Stimulated activated CD4-positive, alpha-beta T cell treated with anti-CD3 and anti-CD28 coated beads, Interleukin-4, amount 100 ng/mL, for 24 hours (primary cell): ENCODE measurements at regions not wholly inside any gene's neighbourhood (a gene's known extent, or its start where the extent isn't known, plus 50 kb on each side); places are given as distances from the start of the nearest gene placed in this dataset.
"Not testable (repeated sequence)": the region's sequence is repeated elsewhere in the genome, so short reads cannot be mapped to it uniquely, and the experiment has no call there.

Experiments used
- DNase-seq: peaks from one replicate; pipeline ENCODE4 v3.0.0-alpha.2; 2020

GRCh38 chr21:35482933-35483662 is 434.0 kb upstream of the RUNX1 start:
- DNase-seq = no peak

DNA sequence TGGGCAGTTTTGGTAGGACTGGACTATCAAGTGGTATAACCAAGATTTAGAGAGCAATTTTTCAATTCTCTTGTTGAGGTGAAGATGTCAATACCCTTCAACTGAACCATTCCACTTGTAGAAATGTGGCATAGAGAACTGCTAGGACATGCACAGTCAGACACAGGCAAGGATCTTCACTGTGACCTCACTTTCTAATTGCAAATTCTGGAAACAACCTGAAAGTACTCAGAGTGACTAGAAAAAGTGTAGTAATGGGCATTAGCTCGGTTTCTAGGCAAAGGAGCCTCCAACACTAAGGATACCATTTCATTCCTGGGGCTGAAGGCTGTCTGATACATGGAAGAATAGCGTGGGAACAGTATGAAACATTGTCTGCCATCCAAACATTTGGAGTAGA is 433.0 kb upstream of the RUNX1 start:
- DNase-seq = no peak

DNA sequence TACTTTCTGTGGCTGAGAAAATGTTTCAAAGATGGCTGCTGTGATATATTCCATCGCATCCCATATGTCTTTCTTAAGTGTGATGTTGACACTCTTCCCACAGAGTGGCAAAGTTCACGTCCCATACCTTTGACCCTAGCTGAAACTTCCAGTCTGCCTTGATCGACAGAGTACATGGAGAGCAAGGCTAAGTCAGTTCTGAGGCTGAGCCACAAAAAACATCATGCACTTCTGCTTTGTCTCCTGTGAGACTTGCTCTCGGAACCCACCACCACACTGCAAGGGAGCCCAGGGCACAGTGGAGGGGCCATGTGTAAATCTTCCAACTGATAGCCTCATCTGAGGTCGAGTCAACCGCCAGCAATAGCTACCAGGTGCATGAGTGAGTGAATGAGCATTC is 431.9 kb upstream of the RUNX1 start:
- DNase-seq = no peak

GRCh38 chr21:35479529-35479928 is 430.4 kb upstream of the RUNX1 start:
- DNase-seq = no peak

GRCh38 chr21:35479065-35479448 is 430.0 kb upstream of the RUNX1 start:
- DNase-seq = no peak

- DNase-seq = no peak
These were observed 429.3 kb upstream of the RUNX1 start for GRCh38 chr21:35478161-35479064.

GRCh38 chr21:35477622-35478021 is 428.5 kb upstream of the RUNX1 start:
- no peak for DNase-seq

GRCh38 chr21:35476621-35477395 is 427.7 kb upstream of the RUNX1 start:
- DNase-seq = no peak

GRCh38 chr21:35475762-35476161 is 426.7 kb upstream of the RUNX1 start:
- DNase-seq = no peak

GRCh38 chr21:35475009-35475408 is 425.9 kb upstream of the RUNX1 start:
- no peak for DNase-seq

- DNase-seq = no peak
These were observed 424.4 kb upstream of the RUNX1 start for GRCh38 chr21:35473496-35473895.

DNA sequence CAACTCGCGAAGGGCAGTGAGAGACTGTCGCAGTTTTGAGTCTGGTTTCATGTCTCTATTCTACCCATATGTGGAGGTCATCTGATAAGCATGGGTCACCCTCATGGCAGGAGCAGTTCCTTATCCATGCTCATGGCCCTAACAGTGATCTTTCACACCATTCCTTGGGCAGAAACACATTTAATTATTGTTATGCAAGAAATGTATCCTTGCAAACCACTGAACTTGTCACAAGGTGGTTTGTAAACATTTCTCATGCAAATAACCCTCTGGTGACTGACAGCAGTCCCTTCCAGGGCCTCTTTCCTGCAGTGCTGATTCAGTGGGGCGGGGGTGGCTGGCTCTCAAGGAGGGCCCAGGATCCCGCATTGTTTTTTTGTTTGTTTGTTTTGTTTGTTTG is 421.4 kb upstream of the RUNX1 start:
- no peak for DNase-seq

DNA sequence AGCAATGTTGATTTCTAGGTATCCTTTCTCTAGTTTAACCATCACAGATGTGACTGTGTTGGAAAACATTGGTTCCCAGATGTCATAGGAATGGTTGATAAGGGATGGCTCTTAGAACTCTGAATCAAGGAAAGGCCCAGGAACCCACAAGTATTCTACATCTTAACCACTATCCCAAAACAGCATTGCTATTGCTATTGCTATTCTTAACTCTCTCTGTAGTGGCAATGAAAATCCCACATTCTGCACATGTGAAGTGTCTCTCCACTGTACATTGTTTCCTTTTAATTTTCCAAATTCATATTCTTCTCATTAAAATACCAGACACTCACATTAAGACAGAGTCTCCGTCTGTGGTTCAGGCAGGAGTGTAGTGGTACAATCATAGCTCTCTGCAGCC is 420.4 kb upstream of the RUNX1 start:
- no peak for DNase-seq

- no peak for DNase-seq
These were observed 419.9 kb upstream of the RUNX1 start for GRCh38 chr21:35468991-35469390.

- no peak for DNase-seq
These were observed 418.5 kb upstream of the RUNX1 start for GRCh38 chr21:35467566-35467965.

DNA sequence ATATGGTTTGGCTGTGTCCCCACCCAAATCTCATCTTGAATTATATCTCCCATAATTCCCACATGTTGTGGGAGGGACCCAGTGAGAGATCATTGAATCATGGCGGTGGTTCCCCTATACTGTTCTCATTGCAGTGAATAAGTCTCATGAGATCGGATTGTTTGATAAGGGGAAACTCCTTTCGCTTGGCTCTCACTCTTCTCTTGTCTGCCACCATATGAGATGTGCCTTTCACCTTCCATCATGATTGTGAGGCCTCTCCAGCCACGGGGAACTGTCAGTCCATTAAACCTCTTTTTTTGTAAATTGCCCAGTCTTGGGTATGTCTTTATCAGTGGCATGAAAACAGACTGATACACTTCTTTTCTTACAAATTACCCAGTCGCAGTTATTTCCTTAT is 417.6 kb upstream of the RUNX1 start:
- DNase-seq = not testable (repeated sequence)

GRCh38 chr21:35465741-35466140 is 416.6 kb upstream of the RUNX1 start:
- DNase-seq = no peak

GRCh38 chr21:35461700-35462099 is 412.6 kb upstream of the RUNX1 start:
- DNase-seq = no peak

DNA sequence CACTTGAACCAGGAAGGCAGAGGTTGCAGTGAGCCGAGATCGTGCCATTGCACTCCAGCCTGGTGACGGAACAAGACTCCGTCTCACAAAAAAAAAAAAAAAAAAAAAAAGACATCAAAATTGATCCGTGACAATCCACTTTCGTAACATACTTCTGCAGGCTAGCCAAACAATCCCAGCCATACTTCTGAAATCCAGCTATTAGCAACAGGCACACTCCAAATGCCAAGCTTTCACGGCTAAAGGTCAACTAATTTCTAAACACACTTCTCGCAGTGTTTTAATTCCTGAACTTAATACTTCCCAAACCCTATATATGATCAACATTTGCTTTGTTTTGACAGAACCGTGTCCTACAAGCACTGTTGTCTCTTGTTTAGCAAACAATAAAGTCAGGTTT is 411.3 kb upstream of the RUNX1 start:
- no peak for DNase-seq

- no peak for DNase-seq
These were observed 409.3 kb upstream of the RUNX1 start for GRCh38 chr21:35458405-35458804.

GRCh38 chr21:35457097-35457804 is 408.1 kb upstream of the RUNX1 start:
- DNase-seq = no peak

DNA sequence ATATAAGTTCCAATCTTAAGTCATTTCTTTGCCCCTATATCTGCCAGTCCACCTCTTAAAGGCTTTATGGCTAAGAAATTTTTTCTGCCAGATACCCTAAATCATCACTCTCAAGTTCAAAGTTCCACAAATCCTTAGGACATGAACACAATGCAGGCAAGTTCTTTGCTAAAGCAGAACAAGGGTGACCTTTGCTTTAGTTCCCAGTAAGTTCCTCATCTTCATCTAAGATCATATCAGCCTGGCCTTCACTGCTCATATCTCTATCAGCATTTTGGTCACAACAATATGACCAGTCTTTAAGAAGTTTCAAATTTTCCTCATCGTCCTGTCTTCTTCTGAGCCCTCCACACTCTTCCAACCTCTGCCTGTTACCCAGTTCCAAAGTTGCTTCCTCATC is 402.2 kb upstream of the RUNX1 start:
- no peak for DNase-seq

DNA sequence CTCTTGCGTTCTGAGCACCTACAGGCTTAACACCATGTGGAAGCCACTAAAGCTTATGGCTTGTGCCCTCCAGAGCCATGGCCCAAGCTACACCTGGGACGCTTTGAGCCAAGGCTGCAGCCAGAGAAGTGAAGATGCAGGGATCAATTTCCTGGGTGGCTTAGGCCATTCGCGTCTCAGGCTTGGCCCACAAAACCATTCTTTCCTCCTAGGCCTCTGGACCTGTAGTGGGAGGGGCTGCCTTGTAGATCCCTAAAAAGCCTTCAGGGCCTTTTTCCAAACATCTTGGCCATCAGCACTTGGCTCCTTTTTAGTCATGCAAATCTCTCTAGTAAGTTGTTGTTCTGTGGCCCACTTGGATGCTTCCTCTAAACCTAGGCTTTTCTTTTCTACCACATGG is 401.7 kb upstream of the RUNX1 start:
- no peak for DNase-seq
